SK-N-SH treated with all-trans-retinoic acid at 6 μM for 48 hours (cell line): ENCODE measurements at regions not wholly inside any gene's neighbourhood (a gene's known extent, or its start where the extent isn't known, plus 50 kb on each side); places are given as distances from the start of the nearest gene placed in this dataset.

Experiments used
- ATAC-seq: fragments of 200-7000 bp; cut with Tn5 transposase; 3 replicates; pipeline ENCODE4 v1.9.1; 2020; ENCODE audit warnings: mild to moderate bottlenecking, moderate library complexity
- ARNTL ChIP-seq: fragments of 450-650 bp; formaldehyde crosslinking; IDR thresholded peaks from 2 replicates; pipeline ENCODE4 v1.5.0; 2020; ENCODE audit warnings: low read depth, mild to moderate bottlenecking, moderate library complexity, borderline replicate concordance
- BACH2 ChIP-seq: fragments of 250-450 bp; sonication (Bioruptor Pico); IDR thresholded peaks from 2 replicates; pipeline ENCODE4 v1.9.0; 2021; ENCODE audit warnings: mild to moderate bottlenecking, borderline replicate concordance
- CSDC2 ChIP-seq: fragments of 250-450 bp; sonication (Bioruptor Pico); IDR thresholded peaks from 2 replicates; pipeline ENCODE4 v1.5.0; 2020; ENCODE audit warnings: mild to moderate bottlenecking, moderate library complexity
- ESRRG ChIP-seq: fragments of 250-450 bp; sonication (Bioruptor Pico); IDR thresholded peaks from 2 replicates; pipeline ENCODE4 v1.6.1; 2021; ENCODE audit warnings: mild to moderate bottlenecking
- GLIS3 ChIP-seq: fragments of 250-450 bp; sonication (Bioruptor Pico); IDR thresholded peaks from 2 replicates; pipeline ENCODE4 v1.5.0; 2020; ENCODE audit warnings: mild to moderate bottlenecking, moderate library complexity
- ISL1 ChIP-seq: fragments of 250-450 bp; sonication (Bioruptor Pico); IDR thresholded peaks from 2 replicates; pipeline ENCODE4 v2.1.2; 2022; ENCODE audit warnings: mild to moderate bottlenecking, moderate library complexity
- OSR1 ChIP-seq: fragments of 250-450 bp; sonication (Bioruptor Pico); IDR thresholded peaks from 2 replicates; pipeline ENCODE4 v1.8.0; 2022; ENCODE audit warnings: moderate library complexity, mild to moderate bottlenecking, inconsistent platforms
- POU6F1 ChIP-seq: fragments of 250-450 bp; sonication (Bioruptor Pico); IDR thresholded peaks from 2 replicates; pipeline ENCODE4 v1.8.0; 2021; ENCODE audit warnings: low read depth, mild to moderate bottlenecking, moderate library complexity, borderline replicate concordance
- PPARA ChIP-seq: fragments of 250-450 bp; sonication (Bioruptor Pico); IDR thresholded peaks from 2 replicates; pipeline ENCODE4 v1.5.0; 2020; ENCODE audit warnings: mild to moderate bottlenecking, borderline replicate concordance
- RARB ChIP-seq: fragments of 250-450 bp; sonication (Bioruptor Pico); IDR thresholded peaks from 2 replicates; pipeline ENCODE4 v1.8.0; 2021; ENCODE audit warnings: mild to moderate bottlenecking, moderate library complexity
- SNAI2 ChIP-seq: fragments of 250-450 bp; sonication (Bioruptor Pico); IDR thresholded peaks from 2 replicates; pipeline ENCODE4 v1.5.0; 2020; ENCODE audit warnings: mild to moderate bottlenecking, moderate library complexity
- TCF4 ChIP-seq: fragments of 250-450 bp; sonication (Bioruptor Pico); IDR thresholded peaks from 2 replicates; pipeline ENCODE4 v1.8.0; 2021; ENCODE audit warnings: mild to moderate bottlenecking, moderate library complexity, borderline replicate concordance
- TOX ChIP-seq: fragments of 250-450 bp; sonication (Bioruptor Pico); IDR thresholded peaks from 2 replicates; pipeline ENCODE4 v1.8.0; 2021; ENCODE audit warnings: mild to moderate bottlenecking, moderate library complexity, borderline replicate concordance
- TSHZ2 ChIP-seq: fragments of 250-450 bp; sonication (Bioruptor Pico); IDR thresholded peaks from 2 replicates; pipeline ENCODE4 v1.5.0; 2020; ENCODE audit warnings: mild to moderate bottlenecking, moderate library complexity
- ZC3H10 ChIP-seq: fragments of 250-450 bp; sonication (Bioruptor Pico); IDR thresholded peaks from 2 replicates; pipeline ENCODE4 v1.5.1; 2021; ENCODE audit warnings: mild to moderate bottlenecking, moderate library complexity
- ZFP3 ChIP-seq: fragments of 250-450 bp; sonication (Bioruptor Pico); IDR thresholded peaks from 2 replicates; pipeline ENCODE4 v1.5.0; 2020; ENCODE audit warnings: mild to moderate bottlenecking, moderate library complexity
- ZFP30 ChIP-seq: fragments of 450-650 bp; formaldehyde crosslinking; IDR thresholded peaks from 2 replicates; pipeline ENCODE4 v1.5.0; 2022; ENCODE audit warnings: mild to moderate bottlenecking, moderate library complexity
- ZNF565 ChIP-seq: fragments of 450-650 bp; formaldehyde crosslinking; conservative IDR thresholded peaks from 2 replicates; pipeline ENCODE4 v1.5.0; 2020; ENCODE audit warnings: low read depth, mild to moderate bottlenecking, moderate library complexity
- ZNF8 ChIP-seq: fragments of 450-650 bp; formaldehyde crosslinking; IDR thresholded peaks from 2 replicates; pipeline ENCODE4 v1.5.0; 2020; ENCODE audit warnings: mild to moderate bottlenecking, moderate library complexity
- TF ChIP-seq, protein P1 (sequence below): fragments of 250-450 bp; sonication (Bioruptor Pico); IDR thresholded peaks from 2 replicates; pipeline ENCODE4 v1.5.1; 2020; ENCODE audit warnings: low read depth, mild to moderate bottlenecking, moderate library complexity
- TF ChIP-seq, protein P2 (sequence below): fragments of 250-450 bp; sonication (Bioruptor Pico); IDR thresholded peaks from 2 replicates; pipeline ENCODE4 v1.8.0; 2020; ENCODE audit warnings: mild to moderate bottlenecking, moderate library complexity, borderline replicate concordance
- TF ChIP-seq, protein P3 (sequence below): fragments of 250-450 bp; sonication (Bioruptor Pico); IDR thresholded peaks from 2 replicates; pipeline ENCODE4 v1.5.1; 2021; ENCODE audit warnings: mild to moderate bottlenecking, moderate library complexity

DNA sequence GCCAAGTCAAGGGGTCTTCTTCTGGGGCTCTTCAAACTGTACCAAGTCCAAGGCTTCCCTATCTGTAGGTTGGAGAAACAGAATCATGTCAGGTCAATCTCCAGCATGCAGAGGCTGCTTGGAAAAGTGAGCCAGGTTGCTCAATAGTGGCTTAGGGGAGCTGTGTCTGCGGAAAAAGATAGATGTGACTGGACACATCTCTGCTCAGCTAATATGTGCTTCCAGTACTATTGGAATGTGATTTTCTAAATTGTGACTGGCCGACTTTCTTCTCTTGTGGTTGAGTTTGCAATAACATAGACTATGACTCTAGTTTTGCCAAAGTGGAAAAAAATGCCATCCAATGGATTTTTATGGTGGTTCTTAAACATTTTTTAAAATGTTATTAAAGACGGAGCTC, 136.7 kb downstream of the BOD1 start:
- TF ChIP-seq ZNF8 (CRISPR knock-in tag) (no peak), ZFP3 (CRISPR knock-in tag) (no peak), TSHZ2 (CRISPR knock-in tag) (no peak), ARNTL (no peak), ESRRG (no peak), ISL1 (no peak), ZC3H10 (CRISPR knock-in tag) (no peak), OSR1 (no peak)
- TF ChIP-seq, protein P1, sequence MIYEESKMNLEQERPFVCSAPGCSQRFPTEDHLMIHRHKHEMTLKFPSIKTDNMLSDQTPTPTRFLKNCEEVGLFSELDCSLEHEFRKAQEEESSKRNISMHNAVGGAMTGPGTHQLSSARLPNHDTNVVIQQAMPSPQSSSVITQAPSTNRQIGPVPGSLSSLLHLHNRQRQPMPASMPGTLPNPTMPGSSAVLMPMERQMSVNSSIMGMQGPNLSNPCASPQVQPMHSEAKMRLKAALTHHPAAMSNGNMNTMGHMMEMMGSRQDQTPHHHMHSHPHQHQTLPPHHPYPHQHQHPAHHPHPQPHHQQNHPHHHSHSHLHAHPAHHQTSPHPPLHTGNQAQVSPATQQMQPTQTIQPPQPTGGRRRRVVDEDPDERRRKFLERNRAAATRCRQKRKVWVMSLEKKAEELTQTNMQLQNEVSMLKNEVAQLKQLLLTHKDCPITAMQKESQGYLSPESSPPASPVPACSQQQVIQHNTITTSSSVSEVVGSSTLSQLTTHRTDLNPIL (CRISPR knock-in tag) = no peak
- ATAC-seq = no peak

- ATAC-seq = no peak
- TF ChIP-seq ISL1 = no peak
- TF ChIP-seq, protein P2, sequence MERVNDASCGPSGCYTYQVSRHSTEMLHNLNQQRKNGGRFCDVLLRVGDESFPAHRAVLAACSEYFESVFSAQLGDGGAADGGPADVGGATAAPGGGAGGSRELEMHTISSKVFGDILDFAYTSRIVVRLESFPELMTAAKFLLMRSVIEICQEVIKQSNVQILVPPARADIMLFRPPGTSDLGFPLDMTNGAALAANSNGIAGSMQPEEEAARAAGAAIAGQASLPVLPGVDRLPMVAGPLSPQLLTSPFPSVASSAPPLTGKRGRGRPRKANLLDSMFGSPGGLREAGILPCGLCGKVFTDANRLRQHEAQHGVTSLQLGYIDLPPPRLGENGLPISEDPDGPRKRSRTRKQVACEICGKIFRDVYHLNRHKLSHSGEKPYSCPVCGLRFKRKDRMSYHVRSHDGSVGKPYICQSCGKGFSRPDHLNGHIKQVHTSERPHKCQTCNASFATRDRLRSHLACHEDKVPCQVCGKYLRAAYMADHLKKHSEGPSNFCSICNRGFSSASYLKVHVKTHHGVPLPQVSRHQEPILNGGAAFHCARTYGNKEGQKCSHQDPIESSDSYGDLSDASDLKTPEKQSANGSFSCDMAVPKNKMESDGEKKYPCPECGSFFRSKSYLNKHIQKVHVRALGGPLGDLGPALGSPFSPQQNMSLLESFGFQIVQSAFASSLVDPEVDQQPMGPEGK (CRISPR knock-in tag) = no peak
- TF ChIP-seq ZNF565 (CRISPR knock-in tag) = no peak
- TF ChIP-seq ZC3H10 (CRISPR knock-in tag) = no peak
- no peak for TF ChIP-seq ZNF8 (CRISPR knock-in tag)
- TF ChIP-seq SNAI2 (CRISPR knock-in tag) = no peak
- no peak for TF ChIP-seq ZFP30 (CRISPR knock-in tag)
- no peak for TF ChIP-seq PPARA (CRISPR knock-in tag)
- TF ChIP-seq, protein P1 (CRISPR knock-in tag) = no peak
- no peak for TF ChIP-seq TCF4
- TF ChIP-seq RARB = no peak
- TF ChIP-seq, protein P3, sequence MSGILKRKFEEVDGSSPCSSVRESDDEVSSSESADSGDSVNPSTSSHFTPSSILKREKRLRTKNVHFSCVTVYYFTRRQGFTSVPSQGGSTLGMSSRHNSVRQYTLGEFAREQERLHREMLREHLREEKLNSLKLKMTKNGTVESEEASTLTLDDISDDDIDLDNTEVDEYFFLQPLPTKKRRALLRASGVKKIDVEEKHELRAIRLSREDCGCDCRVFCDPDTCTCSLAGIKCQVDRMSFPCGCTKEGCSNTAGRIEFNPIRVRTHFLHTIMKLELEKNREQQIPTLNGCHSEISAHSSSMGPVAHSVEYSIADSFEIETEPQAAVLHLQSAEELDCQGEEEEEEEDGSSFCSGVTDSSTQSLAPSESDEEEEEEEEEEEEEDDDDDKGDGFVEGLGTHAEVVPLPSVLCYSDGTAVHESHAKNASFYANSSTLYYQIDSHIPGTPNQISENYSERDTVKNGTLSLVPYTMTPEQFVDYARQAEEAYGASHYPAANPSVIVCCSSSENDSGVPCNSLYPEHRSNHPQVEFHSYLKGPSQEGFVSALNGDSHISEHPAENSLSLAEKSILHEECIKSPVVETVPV (CRISPR knock-in tag) = no peak
- TF ChIP-seq BACH2 (CRISPR knock-in tag) = no peak
- no peak for TF ChIP-seq ARNTL
- no peak for TF ChIP-seq CSDC2 (CRISPR knock-in tag)
- no peak for TF ChIP-seq ESRRG
- TF ChIP-seq TOX (CRISPR knock-in tag) = no peak
- no peak for TF ChIP-seq GLIS3 (CRISPR knock-in tag)
These were observed 139.0 kb downstream of the BOD1 start for GRCh38 chr5:173477345-173478040.

GRCh38 chr5:173475780-173476179, 140.7 kb downstream of the BOD1 start:
- no peak for ATAC-seq
- TF ChIP-seq TOX (CRISPR knock-in tag) (no peak), RARB (no peak), CSDC2 (CRISPR knock-in tag) (no peak), ZFP3 (CRISPR knock-in tag) (no peak), SNAI2 (CRISPR knock-in tag) (no peak), ESRRG (no peak), ZNF565 (CRISPR knock-in tag) (no peak), POU6F1 (CRISPR knock-in tag) (no peak), GLIS3 (CRISPR knock-in tag) (no peak), BACH2 (CRISPR knock-in tag) (no peak), ZNF8 (CRISPR knock-in tag) (no peak), OSR1 (no peak)
- TF ChIP-seq, protein P3 (CRISPR knock-in tag) = no peak
- TF ChIP-seq, protein P2 (CRISPR knock-in tag) = no peak
